DND-41 (cell line): ENCODE measurements at regions not wholly inside any gene's neighbourhood (a gene's known extent, or its start where the extent isn't known, plus 50 kb on each side); places are given as distances from the start of the nearest gene placed in this dataset.

ENCODE experiments used
- EZH2 ChIP-seq: IDR thresholded peaks from 3 replicates; pipeline ENCODE4 v1.6.1; 2012; ENCODE audit warnings: borderline replicate concordance, low read depth, mild to moderate bottlenecking, moderate library complexity, low read length, inconsistent platforms; ENCODE audit not compliant: severe bottlenecking
- TF ChIP-seq, protein P1 (sequence below): IDR thresholded peaks from 2 replicates; pipeline ENCODE4 v1.5.1; 2012; ENCODE audit warnings: borderline replicate concordance, low read length, moderate library complexity, mild to moderate bottlenecking; ENCODE audit not compliant: poor library complexity, severe bottlenecking; ENCODE audit errors: extremely low read depth

DNA sequence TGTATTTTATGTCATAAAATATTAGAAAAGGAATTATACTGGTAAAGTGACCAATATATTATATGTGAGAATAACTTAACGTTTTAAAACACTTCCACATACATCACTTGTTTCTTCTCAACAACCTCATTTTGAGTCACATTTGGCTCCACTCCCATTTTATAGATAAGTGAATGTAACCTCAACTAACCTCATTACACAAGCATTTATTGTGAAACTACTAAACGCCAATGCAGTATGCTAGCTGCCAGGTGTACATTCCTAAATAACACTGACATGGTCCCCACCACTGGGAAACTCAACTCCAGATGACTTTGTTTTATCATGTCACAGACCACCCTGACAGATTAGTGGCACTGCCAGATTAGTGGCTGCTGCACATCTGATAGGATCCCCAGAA lies 249.7 kb upstream of the CNTN4 start:
- TF ChIP-seq, protein P1, sequence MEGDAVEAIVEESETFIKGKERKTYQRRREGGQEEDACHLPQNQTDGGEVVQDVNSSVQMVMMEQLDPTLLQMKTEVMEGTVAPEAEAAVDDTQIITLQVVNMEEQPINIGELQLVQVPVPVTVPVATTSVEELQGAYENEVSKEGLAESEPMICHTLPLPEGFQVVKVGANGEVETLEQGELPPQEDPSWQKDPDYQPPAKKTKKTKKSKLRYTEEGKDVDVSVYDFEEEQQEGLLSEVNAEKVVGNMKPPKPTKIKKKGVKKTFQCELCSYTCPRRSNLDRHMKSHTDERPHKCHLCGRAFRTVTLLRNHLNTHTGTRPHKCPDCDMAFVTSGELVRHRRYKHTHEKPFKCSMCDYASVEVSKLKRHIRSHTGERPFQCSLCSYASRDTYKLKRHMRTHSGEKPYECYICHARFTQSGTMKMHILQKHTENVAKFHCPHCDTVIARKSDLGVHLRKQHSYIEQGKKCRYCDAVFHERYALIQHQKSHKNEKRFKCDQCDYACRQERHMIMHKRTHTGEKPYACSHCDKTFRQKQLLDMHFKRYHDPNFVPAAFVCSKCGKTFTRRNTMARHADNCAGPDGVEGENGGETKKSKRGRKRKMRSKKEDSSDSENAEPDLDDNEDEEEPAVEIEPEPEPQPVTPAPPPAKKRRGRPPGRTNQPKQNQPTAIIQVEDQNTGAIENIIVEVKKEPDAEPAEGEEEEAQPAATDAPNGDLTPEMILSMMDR = no peak
- no peak for TF ChIP-seq EZH2
